ENCODE measurements at regions not wholly inside any gene's neighbourhood (a gene's known extent, or its start where the extent isn't known, plus 50 kb on each side); places are given as distances from the start of the nearest gene placed in this dataset.

GRCh38 chrX:68929332-68930150 is 100.7 kb downstream of the EFNB1 start:
- no peaks in the 10 kb centered on the region for H3K27me3 ChIP-seq (ENCODE audit: control insufficient read depth, insufficient read depth, low read length)
- no peak overlapping the region for H3K4me3 ChIP-seq (ENCODE audit: low read depth, low read length)
- H3K36me3 ChIP-seq (ENCODE audit: control insufficient read depth, insufficient read depth, low read length), result no peaks in the 10 kb centered on the region
- TF ChIP-seq CTCF (IDR thresholded peaks at IDR 0.05; ENCODE audit: insufficient read depth, low read length, poor library complexity, severe bottlenecking), result no peak
- peak; percentile 34 for DNase-seq (ENCODE audit: low read depth)

- TF ChIP-seq CTCF (IDR thresholded peaks at IDR 0.05; ENCODE audit: insufficient read depth, low read length, poor library complexity, severe bottlenecking), result no peak
- no peaks in the 10 kb centered on the region for H3K36me3 ChIP-seq (ENCODE audit: control insufficient read depth, insufficient read depth, low read length)
- H3K27me3 ChIP-seq (ENCODE audit: control insufficient read depth, insufficient read depth, low read length), result no peaks in the 10 kb centered on the region
- H3K4me3 ChIP-seq (ENCODE audit: low read depth, low read length), result no peak overlapping the region
- no peak for DNase-seq (ENCODE audit: low read depth)
Measured at GRCh38 chrX:68928401-68928800, 99.6 kb downstream of the EFNB1 start.

GRCh38 chrX:68927178-68927577 is 98.4 kb downstream of the EFNB1 start:
- DNase-seq (ENCODE audit: low read depth), result no peak
- Histone ChIP-seq H3K4me3 (ENCODE audit: low read depth, low read length) (no peak overlapping the region), H3K27me3 (ENCODE audit: control insufficient read depth, insufficient read depth, low read length) (no peaks in the 10 kb centered on the region), H3K36me3 (ENCODE audit: control insufficient read depth, insufficient read depth, low read length) (no peaks in the 10 kb centered on the region)
- TF ChIP-seq CTCF (IDR thresholded peaks at IDR 0.05; ENCODE audit: insufficient read depth, low read length, poor library complexity, severe bottlenecking), result no peak

- no peaks in the 10 kb centered on the region for H3K27me3 ChIP-seq (ENCODE audit: control insufficient read depth, insufficient read depth, low read length)
- H3K36me3 ChIP-seq (ENCODE audit: control insufficient read depth, insufficient read depth, low read length), result no peaks in the 10 kb centered on the region
- no peak overlapping the region for H3K4me3 ChIP-seq (ENCODE audit: low read depth, low read length)
- TF ChIP-seq CTCF (IDR thresholded peaks at IDR 0.05; ENCODE audit: insufficient read depth, low read length, poor library complexity, severe bottlenecking), result no peak
- DNase-seq (ENCODE audit: low read depth), result no peak
Measured at GRCh38 chrX:68923147-68923546, 94.3 kb downstream of the EFNB1 start.

GRCh38 chrX:68922013-68922412 is 93.2 kb downstream of the EFNB1 start:
- Histone ChIP-seq H3K27me3 (ENCODE audit: control insufficient read depth, insufficient read depth, low read length) (no peaks in the 10 kb centered on the region), H3K4me3 (ENCODE audit: low read depth, low read length) (no peak overlapping the region), H3K36me3 (ENCODE audit: control insufficient read depth, insufficient read depth, low read length) (no peaks in the 10 kb centered on the region)
- no peak for TF ChIP-seq CTCF (IDR thresholded peaks at IDR 0.05; ENCODE audit: insufficient read depth, low read length, poor library complexity, severe bottlenecking)
- no peak for DNase-seq (ENCODE audit: low read depth)

GRCh38 chrX:68920561-68920960 is 91.7 kb downstream of the EFNB1 start:
- Histone ChIP-seq H3K36me3 (ENCODE audit: control insufficient read depth, insufficient read depth, low read length) (no peaks in the 10 kb centered on the region), H3K27me3 (ENCODE audit: control insufficient read depth, insufficient read depth, low read length) (no peaks in the 10 kb centered on the region), H3K4me3 (ENCODE audit: low read depth, low read length) (no peak overlapping the region)
- TF ChIP-seq CTCF (IDR thresholded peaks at IDR 0.05; ENCODE audit: insufficient read depth, low read length, poor library complexity, severe bottlenecking), result no peak
- DNase-seq (ENCODE audit: low read depth), result no peak
